Stimulated activated naive CD4-positive, alpha-beta T cell treated with Interleukin-2 at 50 U/mL for 16 hours (primary cell): ENCODE measurements at regions not wholly inside any gene's neighbourhood (a gene's known extent, or its start where the extent isn't known, plus 50 kb on each side); places are given as distances from the start of the nearest gene placed in this dataset.
"Not testable (repeated sequence)": the region's sequence is repeated elsewhere in the genome, so short reads cannot be mapped to it uniquely, and the experiment has no call there.

Experiments used
- DNase-seq: peaks from one replicate; lab custom pipeline; 2025; lab: John Stamatoyannopoulos, UW

DNA sequence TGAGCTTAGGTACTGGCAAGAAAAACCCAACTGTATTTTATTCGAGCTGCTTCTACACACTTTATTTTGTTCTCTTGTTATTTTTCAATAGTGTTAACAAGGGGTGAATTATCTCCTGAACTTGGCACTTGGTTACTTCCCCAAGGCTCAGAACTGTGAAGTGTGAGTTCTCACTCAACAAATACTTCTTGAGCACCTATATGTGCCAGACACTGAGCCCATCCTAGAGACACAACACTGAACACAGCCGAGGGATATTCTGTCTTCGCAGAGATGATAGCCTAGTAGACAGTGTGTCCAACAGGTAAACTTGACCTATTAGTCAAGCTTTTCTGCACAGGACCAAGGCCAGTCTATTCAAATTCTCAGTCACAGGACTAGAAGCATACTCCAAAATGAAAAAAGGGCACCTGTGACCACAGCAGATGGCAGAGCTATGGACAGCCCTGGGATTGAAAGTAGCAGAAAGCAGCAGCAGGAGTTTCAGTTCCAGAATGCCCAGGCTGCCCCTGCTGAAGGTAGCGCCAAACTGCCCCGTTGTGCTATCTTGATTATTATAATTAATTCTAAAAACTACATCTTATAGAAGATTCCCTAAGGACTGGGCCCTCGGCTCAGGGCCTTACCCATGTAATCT, 77.8 kb upstream of the TAB2 start:
- no peak for DNase-seq

DNA sequence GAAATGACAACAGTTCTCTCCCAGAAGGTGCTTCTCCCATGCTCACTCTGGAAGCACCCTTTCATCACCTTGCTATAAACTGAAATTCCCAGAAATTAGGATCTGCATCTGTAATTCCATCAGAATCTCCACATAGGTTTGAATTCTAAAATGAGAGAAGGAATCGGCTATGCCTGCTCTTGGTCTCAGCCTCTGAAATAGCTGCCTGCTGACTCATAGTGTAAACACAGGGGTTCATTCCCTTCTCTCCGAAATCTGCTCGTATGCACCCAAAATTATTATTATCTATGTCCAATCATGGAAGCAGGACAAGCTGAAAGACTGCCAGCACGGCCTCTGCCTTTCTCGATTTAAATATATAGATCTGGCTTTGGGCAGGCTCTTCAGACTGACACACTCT, 74.6 kb upstream of the TAB2 start:
- DNase-seq = no peak

DNA sequence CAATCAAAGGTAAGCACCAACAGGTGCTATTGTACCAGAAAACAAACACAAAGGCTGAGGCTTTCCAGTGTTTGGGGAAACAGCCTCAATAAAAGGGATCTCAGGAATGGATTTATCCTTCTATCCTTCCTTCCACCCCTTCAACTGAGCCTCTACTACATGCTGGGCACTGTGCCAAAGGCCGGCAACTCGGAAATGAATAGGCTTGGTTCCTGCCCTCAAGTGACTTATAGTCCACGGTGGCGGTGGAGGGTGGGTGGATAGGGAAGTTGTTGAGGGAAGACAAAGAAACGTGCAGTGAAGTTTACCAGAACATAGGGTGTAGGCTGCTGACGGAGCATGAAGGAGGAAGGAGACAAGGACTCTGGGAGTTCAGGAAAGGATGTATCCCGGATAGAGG, 73.4 kb upstream of the TAB2 start:
- no peak for DNase-seq

DNA sequence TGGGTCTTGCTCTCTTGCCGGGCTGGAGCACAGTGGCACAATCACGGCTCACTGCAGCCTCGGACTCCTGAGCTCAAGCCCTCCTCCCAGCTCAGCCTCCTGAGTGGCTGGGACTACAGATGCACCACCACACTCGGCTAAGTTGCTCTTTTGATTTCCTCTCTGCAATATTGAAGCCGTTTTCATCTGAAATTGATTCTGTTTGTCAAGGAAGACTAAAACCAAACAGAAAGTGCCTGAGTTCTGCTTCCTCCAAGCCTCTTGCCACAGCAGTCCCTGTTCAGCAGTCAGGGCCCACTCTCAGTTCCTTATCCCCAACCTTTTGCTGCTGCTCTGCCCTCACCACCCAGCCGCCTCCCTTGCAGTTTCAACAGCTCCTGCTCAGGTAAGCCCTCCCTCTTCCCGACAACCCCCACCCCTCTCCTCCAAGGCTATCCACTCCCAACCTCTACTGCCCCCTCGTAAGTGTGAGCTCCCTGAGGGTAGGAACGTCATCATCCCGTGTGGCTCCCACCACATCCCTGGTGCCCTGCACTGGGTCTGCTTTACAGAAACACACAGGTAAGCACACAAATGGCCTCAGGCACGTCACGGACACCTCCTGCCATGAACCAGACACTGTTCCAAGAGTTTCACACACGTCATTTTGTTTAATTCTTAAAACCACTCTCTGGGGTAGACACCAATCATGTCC, 70.7 kb upstream of the TAB2 start:
- no peak for DNase-seq

DNA sequence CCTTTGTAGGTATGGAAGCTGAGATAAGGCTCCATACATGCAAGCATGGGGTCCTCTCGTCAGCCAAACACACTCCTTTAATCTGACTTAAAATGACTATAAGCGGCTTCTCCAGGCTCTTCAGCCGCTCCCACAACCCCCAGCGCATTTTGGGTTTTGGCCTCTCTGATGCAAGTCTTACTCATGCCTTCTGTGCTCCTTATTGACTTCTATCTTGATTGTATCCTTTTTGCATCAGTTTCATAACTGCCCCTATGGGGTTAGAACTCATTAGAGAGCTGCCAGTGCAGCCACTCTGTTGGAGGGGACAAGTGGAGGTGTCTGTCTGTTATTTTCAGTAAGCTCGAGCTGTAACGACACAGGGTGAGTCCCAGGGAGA, 70.1 kb upstream of the TAB2 start:
- no peak for DNase-seq

DNA sequence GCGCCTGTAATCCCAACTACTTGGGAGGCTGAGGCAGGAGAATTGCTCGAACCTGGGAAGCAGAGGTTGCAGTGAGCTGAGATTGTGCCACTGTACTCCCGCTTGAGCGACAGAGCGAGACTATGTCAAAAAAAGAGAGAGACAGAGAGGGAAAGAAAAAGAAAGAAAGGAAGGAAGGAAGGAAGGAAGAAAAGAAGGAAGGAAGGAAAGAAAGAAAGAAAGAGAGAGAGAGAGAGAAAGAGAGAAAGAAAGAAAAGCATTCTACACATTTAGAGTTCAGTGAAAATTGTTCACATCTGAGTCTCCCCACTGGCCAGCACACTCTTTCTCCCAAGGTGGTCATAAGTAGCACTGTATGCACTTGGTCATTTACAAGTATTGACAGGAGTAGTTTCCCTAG, 69.2 kb upstream of the TAB2 start:
- DNase-seq = not testable (repeated sequence)

DNA sequence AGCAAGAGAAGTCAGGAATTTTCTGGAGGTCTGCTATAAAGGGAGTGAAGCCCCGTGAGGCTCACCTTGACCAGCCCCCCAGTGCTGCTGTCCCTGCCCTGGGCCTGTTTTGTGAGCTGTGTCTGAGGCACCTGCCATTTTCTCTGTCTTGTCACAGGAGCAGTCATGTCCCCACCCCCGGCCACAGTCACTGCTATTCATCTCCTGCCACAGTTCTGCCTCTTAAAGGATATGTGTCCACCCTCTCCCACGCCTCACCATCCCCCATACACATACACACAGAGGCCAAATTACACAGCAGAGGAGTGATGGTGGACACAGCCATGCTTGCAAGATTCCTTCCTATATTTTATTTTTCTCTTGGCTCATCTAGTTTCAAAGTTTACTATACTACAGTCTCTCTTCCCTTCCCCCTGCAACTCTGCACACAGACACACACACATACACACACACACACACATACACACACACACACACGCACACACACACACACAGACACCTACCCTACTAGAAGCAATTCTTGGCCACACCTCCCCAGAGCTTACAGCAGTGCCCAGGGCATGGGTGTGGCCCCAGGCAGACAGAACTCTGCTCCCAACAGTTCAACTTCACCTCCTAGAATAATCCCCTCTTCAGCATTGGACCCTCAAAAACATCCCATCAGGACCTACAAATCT, 68.7 kb upstream of the TAB2 start:
- DNase-seq = peak; percentile 5

DNA sequence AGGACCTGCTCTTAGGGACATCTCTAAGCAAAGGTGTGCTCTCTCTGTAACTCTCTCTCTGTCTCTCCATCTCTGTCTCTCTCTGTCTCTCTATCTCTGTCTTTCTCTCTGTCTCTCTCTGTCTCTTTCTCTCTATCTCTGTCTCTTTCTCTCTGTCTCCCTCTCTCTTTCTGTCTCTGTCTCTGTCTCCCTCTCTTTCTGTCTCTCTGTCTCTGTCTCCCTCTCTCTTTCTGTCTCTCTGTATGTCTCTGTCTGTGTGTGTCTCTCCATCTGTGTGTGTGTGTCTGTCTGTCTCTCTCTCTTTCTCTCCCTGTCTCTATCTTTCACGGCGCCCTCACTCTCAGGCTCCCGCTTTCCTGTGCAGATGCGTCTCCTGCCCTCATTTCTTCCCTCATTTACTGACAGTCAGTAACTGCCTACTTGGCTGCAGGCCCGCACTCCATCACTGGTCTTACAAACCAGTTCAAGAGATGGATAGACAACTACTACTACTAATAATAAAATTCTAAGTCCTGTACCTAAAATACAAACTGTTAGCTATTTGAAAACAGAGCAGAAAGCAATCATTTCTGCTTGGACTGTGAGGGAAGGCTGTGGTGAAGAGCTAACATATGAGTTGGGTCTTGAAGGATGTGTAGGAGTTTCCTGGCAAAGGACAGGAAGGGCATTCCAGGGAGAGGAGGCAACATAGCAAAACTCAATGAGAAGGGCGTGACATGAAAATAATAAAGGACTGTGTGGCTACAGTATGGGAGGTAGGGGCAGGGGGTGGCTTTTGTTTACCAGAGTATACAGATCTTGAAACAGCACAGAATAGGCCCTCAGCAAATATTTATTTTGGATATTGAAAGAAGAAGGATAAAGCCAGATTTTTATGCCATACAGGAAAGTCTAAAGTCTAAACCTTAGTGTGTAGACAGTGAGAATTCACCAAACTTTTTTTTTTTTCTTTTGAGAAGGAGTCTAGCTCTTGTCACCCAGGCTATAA, 67.8 kb upstream of the TAB2 start:
- no peak for DNase-seq

DNA sequence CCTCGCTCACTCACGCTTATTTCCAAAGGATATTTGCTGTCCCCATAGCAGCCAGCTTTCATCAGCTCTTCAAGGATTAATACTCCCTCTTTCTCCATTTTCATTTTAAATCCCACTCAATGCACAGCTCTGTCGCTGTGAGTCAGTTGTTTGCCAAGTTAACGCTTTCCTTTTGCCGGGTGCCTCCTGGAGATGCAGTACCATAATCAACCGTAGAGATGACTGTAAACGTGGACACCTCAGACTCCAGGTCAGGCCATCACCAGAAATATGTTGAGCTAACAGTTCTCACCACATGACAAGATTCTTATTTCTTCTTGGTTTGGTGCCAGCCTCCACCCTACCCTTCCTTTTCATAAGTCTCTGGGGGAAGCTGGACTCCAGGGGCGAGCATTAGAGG, 66.6 kb upstream of the TAB2 start:
- DNase-seq = no peak

DNA sequence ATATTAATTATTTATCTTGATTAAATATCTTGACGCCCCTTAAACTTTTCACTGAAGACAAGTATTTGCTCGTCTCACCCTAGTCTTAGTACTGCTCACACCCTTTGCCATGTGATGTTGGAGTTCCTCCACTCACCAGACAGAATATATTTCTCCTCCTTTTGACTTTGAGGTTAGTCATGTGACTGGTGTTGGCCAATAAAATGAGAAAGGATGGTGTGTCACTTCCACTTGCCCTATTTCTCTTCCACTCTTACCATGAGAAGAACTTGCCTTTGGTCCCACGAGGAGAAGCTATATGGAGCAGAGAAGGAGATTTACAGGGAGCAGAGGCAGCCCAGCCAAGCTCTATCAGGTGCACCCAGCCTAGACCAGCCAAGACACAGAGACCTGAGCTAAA, 64.9 kb upstream of the TAB2 start:
- no peak for DNase-seq

DNA sequence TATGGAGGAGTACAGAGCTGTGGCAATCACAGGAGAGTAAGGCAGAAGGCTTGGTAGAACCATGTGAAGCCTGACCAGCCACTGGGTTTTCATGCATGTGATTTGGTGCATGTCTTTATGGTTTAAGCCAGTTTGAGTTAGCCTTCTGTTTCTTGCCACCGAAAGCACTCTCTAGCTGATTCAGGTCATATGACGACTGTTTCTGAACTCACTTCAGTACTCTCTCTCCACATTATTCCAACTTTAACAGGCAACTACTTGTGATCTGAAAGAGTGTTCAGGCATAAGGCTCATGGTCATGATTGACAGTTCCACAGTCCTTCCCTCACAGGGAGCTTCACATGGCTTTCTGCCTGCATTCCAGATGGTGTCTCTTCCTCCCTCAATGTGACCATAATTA, 63.3 kb upstream of the TAB2 start:
- DNase-seq = no peak

DNA sequence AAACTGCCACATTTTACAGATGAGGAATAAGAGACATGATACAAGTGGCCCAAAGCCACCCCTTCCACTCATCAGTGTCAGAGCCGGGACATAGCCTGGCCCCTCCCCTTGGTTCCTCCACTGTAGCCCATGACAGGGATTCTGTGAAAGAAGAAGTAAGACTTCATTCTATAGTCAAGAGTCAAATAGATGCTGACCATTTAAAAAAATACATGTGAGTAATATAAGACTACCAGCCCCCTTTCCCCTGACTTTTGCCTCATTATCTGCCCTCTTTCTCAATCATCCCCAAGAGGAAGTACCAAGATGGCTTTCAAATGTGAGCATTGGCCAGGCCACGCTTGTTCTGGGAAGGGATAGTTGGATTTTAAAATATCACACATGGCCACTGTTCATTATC, 57.8 kb upstream of the TAB2 start:
- DNase-seq = no peak

DNA sequence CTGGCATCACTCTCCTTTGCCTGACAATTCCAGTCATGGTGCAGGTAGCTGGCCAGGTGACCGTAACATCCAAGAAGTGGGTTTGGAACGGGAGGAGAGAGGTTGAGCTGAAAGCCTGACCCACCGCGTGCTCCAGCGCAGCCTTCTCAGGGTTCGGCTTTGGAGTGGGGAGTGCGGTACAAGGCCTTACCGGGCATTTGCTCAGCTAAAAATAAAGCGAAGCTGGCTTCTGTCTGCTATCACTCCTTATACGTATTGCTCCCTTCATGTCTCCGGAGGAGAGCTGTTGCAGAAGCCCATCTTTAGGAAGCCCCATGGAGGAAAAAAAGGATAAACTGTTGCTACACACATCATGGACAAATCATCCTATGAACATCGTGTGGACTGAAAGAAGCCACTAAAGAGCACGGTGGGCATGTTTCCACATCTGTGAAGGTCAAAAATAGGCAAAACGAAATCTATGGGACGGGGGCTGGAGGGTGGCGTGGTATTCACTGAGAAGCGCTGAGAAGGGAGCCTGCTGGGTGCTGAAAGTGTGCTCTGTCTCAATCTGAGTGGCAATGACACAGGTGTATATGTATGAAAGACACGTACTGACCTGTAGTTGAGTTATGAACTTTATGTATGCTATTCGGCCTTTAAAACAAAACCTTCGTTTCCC, 57.2 kb upstream of the TAB2 start:
- DNase-seq = no peak

DNA sequence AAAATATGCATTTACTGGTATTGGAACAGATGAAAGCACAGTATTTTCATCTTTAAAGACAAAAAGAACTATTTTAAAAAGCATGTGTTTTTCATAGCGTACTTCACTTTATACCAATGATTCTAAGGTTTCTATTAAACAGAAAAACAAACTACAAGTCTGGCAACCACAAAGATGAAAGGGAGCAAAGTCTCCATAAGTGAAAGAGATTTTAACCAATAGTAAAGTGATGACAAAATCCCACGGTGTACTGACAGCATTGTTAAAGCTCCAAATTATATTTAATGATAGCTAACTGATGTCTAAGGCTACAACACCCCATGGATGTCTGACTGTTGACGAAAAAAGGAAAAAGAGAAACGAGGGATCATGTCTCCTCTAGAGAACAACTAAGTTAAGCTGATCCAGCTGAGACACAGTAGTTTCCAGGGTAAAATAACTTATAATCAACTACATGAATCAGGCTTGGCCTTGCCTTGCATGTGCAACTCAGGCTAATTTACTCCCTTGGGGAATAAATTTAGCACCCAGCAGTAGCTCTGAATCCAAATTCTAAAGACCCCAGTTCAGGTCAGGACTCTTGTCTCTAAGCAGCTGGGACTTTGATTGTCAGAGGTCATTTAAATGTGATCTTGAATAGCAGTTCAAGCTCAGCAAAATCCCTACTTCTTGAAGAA, 56.0 kb upstream of the TAB2 start:
- no peak for DNase-seq

DNA sequence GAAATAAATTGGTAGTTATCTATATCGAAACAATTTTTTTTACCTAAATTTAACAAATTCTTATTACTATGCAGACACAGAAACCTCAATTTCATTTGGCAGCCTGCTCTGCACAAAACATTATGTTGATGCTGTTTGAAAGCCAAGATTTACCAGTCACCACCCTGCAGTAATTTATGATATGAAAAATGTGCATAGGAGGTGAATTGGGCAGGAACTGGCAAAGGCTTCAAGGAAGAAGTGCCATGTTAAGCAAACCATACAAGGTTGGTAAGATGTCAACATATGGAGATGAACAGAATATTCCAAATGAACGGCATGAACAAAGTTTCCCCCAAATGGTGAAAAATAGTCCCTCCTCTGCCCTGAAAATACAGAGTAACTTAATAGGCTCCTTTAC, 54.2 kb upstream of the TAB2 start:
- DNase-seq = no peak

DNA sequence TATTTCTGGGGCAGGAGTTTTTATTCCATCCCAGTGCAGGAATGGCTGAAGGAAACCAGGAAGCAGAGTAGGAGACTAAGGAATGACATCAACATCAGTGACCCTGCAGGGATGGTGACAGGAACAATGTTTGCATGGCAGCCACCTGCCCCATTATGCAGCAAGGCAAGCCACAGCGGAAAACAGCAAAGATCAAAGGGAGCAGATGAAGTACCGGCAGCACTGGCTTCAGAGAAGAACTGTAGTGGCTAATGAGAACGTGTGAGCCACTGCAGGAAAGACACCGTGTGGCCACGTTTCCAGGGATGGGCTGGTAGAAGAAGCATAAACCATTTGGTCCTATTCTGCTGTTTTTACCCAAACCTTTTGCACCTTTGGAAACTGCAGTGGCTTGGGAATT, 52.9 kb upstream of the TAB2 start:
- DNase-seq = peak; percentile 7

DNA sequence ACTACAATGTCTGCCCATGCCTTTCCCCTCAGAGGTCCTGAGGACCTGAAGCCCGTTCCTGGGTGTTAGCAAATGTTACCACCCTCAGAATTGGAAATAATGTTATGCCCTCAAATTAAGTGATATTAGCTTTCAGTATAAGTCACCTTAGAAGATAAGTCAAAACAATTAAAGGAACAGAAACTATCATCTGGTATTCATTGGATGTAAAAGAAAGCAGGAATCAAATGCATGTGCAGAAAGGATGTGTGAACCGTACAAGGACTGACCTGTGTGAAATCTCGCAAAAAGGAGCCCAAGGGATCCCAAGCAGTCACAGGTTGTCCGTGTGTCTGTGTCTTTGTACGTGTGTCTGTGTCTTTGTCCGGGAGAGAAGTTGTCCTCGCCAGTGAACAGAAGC, 51.6 kb upstream of the TAB2 start:
- DNase-seq = no peak

DNA sequence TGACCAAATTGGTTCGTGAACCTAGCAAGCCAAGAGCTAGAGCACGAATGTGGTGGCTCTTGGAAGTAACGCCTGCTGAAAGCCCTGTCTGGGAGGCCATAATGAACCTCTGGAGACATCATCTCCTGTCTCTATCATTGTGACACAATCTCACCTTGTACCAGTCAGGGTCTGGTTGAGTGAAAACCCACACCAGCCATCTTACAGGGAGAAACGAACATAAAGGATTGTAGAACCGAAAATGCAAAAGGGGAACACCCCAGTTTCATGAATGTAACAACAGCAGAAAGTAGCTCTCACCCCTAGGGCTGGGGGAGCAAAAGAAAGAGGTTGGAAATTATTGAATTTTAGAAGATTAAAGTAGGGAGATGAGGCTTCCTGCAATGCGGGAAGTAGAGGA, 50.9 kb upstream of the TAB2 start:
- DNase-seq = no peak

DNA sequence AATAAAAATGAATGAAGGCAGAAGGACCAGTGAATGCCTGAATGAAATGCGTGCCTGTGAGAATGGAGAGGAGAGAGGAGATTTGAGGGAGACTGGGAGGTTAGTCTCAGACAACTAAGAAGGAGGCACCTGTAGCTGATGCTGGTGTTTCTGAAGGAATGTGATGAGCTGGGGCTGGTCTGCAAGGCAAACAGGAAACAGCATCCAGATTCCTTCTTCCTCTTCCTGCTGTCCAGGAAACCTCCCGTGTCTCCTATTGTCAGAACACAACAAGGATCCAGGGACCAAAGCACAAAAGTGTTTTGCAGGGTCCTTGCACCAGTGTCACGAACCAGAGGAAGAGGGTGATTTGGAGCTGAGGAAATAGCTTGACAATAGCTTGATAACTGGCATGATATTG, 50.4 kb upstream of the TAB2 start:
- DNase-seq = no peak

DNA sequence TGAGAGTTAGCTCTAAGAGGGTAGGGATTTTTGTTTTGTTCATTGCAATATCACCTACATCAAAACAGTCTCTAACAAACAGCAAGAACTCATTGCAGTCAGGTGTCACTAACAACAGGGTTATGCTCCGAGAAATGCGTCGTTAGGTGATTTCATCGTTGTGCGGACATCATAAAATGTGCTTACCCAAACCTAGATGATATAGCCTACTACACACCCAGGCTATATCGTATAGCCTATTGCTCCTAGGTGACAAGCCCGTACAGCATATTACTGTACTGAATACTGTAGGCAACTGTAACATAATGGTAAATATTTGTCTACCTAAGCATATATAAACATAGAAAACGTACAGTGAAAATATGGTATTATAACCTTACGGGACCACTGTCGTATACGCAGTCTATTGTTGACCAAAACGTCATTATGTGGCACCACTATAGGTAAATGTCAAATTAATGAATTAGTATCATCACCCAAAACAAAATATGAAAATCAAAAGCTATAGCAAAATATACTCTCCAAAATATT, 49.9 kb upstream of the TAB2 start:
- DNase-seq = no peak
